IPS-15b (cell line): ENCODE measurements at regions not wholly inside any gene's neighbourhood (a gene's known extent, or its start where the extent isn't known, plus 50 kb on each side); places are given as distances from the start of the nearest gene placed in this dataset.

Experiments
- H3K27me3 ChIP-seq: one replicate; pipeline ENCODE4 v1.6.1; 2013; ENCODE audit warnings: low read length; ENCODE audit not compliant: control insufficient read depth, insufficient read depth
- H3K36me3 ChIP-seq: one replicate; pipeline ENCODE4 v1.6.1; 2013; ENCODE audit warnings: low read length; ENCODE audit not compliant: control insufficient read depth, insufficient read depth
- H3K4me1 ChIP-seq: one replicate; pipeline ENCODE4 v1.6.1; 2013; ENCODE audit warnings: mild to moderate bottlenecking, low read length; ENCODE audit not compliant: control insufficient read depth, insufficient read depth
- H3K4me3 ChIP-seq: one replicate; pipeline ENCODE4 v1.5.1; 2013; ENCODE audit warnings: low read depth, low read length
- H3K9ac ChIP-seq: one replicate; pipeline ENCODE4 v1.6.1; 2013; ENCODE audit warnings: low read depth, mild to moderate bottlenecking, low read length
- H3K9me3 ChIP-seq: one replicate; pipeline ENCODE4 v1.6.1; 2013; ENCODE audit warnings: mild to moderate bottlenecking, low read length; ENCODE audit not compliant: control insufficient read depth, insufficient read depth

- no peak overlapping the region for H3K9ac ChIP-seq
- no peaks in the 10 kb centered on the region for H3K4me1 ChIP-seq
- H3K36me3 ChIP-seq = no peaks in the 10 kb centered on the region
- no peak overlapping the region for H3K4me3 ChIP-seq
- H3K27me3 ChIP-seq = no peaks in the 10 kb centered on the region
- no peaks in the 10 kb centered on the region for H3K9me3 ChIP-seq
These were observed 278.5 kb downstream of the ISL1 start for GRCh38 chr5:51661646-51662265.

- Histone ChIP-seq H3K4me3 (no peak overlapping the region), H3K27me3 (no peaks in the 10 kb centered on the region), H3K4me1 (no peaks in the 10 kb centered on the region), H3K9me3 (no peaks in the 10 kb centered on the region), H3K36me3 (no peaks in the 10 kb centered on the region), H3K9ac (no peak overlapping the region)
These were observed 281.4 kb downstream of the ISL1 start for GRCh38 chr5:51664491-51665250.

GRCh38 chr5:51665251-51665593 is 282.0 kb downstream of the ISL1 start:
- H3K4me1 ChIP-seq = no peaks in the 10 kb centered on the region
- no peaks in the 10 kb centered on the region for H3K36me3 ChIP-seq
- no peak overlapping the region for H3K9ac ChIP-seq
- H3K27me3 ChIP-seq = no peaks in the 10 kb centered on the region
- no peak overlapping the region for H3K4me3 ChIP-seq
- no peaks in the 10 kb centered on the region for H3K9me3 ChIP-seq

GRCh38 chr5:51669095-51669494 is 285.8 kb downstream of the ISL1 start:
- H3K9me3 ChIP-seq = no peaks in the 10 kb centered on the region

GRCh38 chr5:51678330-51678729 is 295.1 kb downstream of the ISL1 start:
- Histone ChIP-seq H3K9me3 (no peaks in the 10 kb centered on the region), H3K36me3 (no peaks in the 10 kb centered on the region), H3K27me3 (no peaks in the 10 kb centered on the region), H3K4me1 (no peaks in the 10 kb centered on the region), H3K9ac (no peak overlapping the region), H3K4me3 (no peak overlapping the region)

More at GRCh38 chr5:51669095-51669494, 285.8 kb downstream of the ISL1 start:
- Histone ChIP-seq H3K9ac (no peak overlapping the region), H3K36me3 (no peaks in the 10 kb centered on the region), H3K4me1 (no peaks in the 10 kb centered on the region), H3K4me3 (no peak overlapping the region), H3K27me3 (no peaks in the 10 kb centered on the region)

GRCh38 chr5:51679286-51679685 is 296.0 kb downstream of the ISL1 start:
- Histone ChIP-seq H3K9me3 (no peaks in the 10 kb centered on the region), H3K27me3 (no peaks in the 10 kb centered on the region)

GRCh38 chr5:51684794-51685355 is 301.6 kb downstream of the ISL1 start:
- Histone ChIP-seq H3K4me3 (no peak overlapping the region), H3K27me3 (no peaks in the 10 kb centered on the region), H3K4me1 (peaks cover 2% of the 10 kb centered on the region), H3K36me3 (no peaks in the 10 kb centered on the region), H3K9ac (no peak overlapping the region), H3K9me3 (no peaks in the 10 kb centered on the region)

More at GRCh38 chr5:51679286-51679685, 296.0 kb downstream of the ISL1 start:
- Histone ChIP-seq H3K9ac (no peak overlapping the region), H3K4me1 (no peaks in the 10 kb centered on the region), H3K4me3 (no peak overlapping the region), H3K36me3 (no peaks in the 10 kb centered on the region)

GRCh38 chr5:51685419-51685818 is 302.2 kb downstream of the ISL1 start:
- Histone ChIP-seq H3K36me3 (no peaks in the 10 kb centered on the region), H3K27me3 (no peaks in the 10 kb centered on the region), H3K4me1 (peaks cover 2% of the 10 kb centered on the region), H3K9ac (no peak overlapping the region), H3K4me3 (no peak overlapping the region), H3K9me3 (no peaks in the 10 kb centered on the region)

GRCh38 chr5:51686622-51687021 is 303.4 kb downstream of the ISL1 start:
- Histone ChIP-seq H3K27me3 (no peaks in the 10 kb centered on the region), H3K9ac (no peak overlapping the region), H3K36me3 (no peaks in the 10 kb centered on the region), H3K4me1 (peaks cover 2% of the 10 kb centered on the region), H3K4me3 (no peak overlapping the region), H3K9me3 (no peaks in the 10 kb centered on the region)

- no peak overlapping the region for H3K4me3 ChIP-seq
- H3K9ac ChIP-seq = no peak overlapping the region
- no peaks in the 10 kb centered on the region for H3K36me3 ChIP-seq
- no peaks in the 10 kb centered on the region for H3K27me3 ChIP-seq
- no peaks in the 10 kb centered on the region for H3K4me1 ChIP-seq
- H3K9me3 ChIP-seq = no peaks in the 10 kb centered on the region
These were observed 308.4 kb downstream of the ISL1 start for GRCh38 chr5:51691538-51692079.

GRCh38 chr5:51694826-51695225 is 311.6 kb downstream of the ISL1 start:
- H3K4me3 ChIP-seq = no peak overlapping the region
- no peaks in the 10 kb centered on the region for H3K36me3 ChIP-seq
- no peaks in the 10 kb centered on the region for H3K9me3 ChIP-seq
- no peaks in the 10 kb centered on the region for H3K27me3 ChIP-seq
- H3K4me1 ChIP-seq = no peaks in the 10 kb centered on the region
- H3K9ac ChIP-seq = no peak overlapping the region

GRCh38 chr5:51696122-51696521 is 312.9 kb downstream of the ISL1 start:
- Histone ChIP-seq H3K4me1 (no peaks in the 10 kb centered on the region), H3K4me3 (no peak overlapping the region), H3K9me3 (no peaks in the 10 kb centered on the region), H3K36me3 (no peaks in the 10 kb centered on the region), H3K9ac (no peak overlapping the region), H3K27me3 (no peaks in the 10 kb centered on the region)
